SW 1271 (cell line): ENCODE measurements at regions not wholly inside any gene's neighbourhood (a gene's known extent, or its start where the extent isn't known, plus 50 kb on each side); places are given as distances from the start of the nearest gene placed in this dataset.

Source experiments
- DNase-seq, 2 experiments: peaks; one replicate each; lab custom pipeline; 2025; lab: John Stamatoyannopoulos, UW

GRCh38 chr7:25515633-25516275 is 287.5 kb upstream of the NPVF start:
- no peak for DNase-seq

GRCh38 chr7:25517906-25518305 is 289.6 kb upstream of the NPVF start:
- DNase-seq = no peak

DNA sequence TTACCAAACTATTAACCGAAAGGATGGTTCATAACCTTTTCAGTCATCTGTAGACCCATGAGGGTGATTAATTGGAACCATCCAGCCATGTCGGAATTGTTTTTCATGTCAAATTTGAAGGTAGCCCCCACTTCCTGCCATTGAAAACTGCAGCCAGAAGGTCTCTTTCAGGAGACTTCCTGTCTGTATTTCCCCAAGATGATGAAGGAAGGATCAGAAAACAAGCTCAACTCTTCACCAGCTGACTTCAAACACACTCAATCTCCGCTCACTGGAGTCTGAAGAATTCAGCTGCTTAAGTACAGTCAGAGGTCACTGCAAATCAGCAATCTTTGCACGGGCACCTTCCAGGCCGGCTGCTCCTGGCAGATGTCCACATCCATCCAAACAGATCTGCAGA is 291.7 kb upstream of the NPVF start:
- no peak for DNase-seq

GRCh38 chr7:25520516-25520915 is 292.2 kb upstream of the NPVF start:
- DNase-seq = no peak

DNA sequence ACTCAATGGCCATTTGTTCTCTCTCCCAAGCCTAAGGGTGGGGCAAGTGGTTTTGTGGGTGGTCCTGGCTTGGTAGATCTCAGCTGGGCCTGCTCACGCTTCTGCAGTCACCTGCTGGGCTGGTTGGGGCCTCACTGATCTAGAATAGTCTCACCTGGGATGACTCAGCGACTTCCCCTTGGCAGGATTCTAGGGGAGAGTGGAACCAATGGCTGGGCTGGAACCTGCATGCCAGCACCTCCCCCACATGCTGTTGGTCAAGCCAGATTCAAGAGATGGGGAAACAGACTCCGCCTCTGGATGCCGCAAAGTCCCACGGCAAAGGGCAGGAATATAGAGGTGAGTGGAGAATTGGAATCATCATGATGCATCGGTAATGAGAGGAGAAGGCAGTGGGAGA is 292.9 kb upstream of the NPVF start:
- DNase-seq = no peak

DNA sequence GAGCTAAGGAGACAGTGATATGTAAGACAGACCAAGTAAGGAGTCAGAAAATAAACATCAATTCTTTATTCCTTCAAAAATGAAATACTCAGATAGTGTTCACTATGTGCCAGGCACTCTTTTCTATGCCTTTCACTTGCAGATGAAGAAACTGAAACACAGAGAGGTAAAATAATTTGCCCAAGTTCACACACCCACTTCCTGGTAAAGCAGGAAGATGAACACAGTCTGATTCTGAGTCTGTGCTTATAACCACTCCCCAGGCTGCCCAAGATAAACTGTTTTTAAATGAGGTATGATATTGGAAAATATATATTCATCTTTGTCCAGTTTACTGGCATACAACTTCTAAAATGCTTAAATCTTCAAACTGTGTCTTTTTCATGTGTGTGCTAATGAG is 294.4 kb upstream of the NPVF start:
- no peak for DNase-seq

DNA sequence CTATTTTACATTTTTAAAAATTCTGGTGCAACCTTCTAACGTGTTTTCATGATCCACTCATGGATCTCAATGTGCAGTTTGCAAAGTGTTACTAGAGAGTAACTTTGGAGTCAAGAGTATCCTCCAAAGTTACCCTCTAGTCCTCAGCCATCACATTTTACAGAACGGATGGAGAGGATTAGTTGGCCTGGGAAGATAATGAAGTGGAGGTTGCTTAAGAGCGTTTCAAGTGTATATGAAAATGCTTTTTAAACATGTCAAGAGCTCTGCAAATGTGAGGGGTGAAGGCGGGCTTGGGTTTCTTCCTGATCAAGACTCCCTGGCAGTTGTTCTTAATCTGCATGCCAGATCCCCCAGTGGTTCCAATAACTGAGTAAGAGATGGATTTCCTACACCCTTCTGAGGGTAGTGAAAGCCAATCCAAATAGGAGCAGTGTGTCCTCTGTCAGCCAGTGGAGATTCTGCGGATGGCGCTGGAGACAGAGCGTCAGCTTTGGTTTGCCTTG is 299.4 kb upstream of the NPVF start:
- no peak for DNase-seq

DNA sequence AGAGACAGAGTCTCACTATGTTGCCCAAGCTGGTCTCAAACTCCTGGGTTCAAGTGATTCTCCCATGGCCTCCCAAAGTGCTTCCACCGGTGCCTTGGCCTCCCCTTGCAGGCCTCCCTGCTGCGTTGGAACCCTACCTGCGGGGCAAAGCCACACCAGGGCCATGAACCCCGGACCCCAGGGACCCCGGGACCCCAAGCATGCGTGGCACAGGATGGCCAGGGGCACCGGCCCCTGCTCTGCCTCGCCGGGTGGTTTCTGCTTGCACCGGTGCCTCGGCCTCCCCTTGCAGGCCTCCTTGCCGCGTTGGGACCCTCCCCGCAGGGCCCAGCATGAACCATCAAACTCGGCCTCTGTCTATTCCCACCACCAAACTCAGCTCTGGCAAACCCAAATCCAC is 301.0 kb upstream of the NPVF start:
- no peak for DNase-seq

GRCh38 chr7:25536851-25537250 is 308.6 kb upstream of the NPVF start:
- no peak for DNase-seq

DNA sequence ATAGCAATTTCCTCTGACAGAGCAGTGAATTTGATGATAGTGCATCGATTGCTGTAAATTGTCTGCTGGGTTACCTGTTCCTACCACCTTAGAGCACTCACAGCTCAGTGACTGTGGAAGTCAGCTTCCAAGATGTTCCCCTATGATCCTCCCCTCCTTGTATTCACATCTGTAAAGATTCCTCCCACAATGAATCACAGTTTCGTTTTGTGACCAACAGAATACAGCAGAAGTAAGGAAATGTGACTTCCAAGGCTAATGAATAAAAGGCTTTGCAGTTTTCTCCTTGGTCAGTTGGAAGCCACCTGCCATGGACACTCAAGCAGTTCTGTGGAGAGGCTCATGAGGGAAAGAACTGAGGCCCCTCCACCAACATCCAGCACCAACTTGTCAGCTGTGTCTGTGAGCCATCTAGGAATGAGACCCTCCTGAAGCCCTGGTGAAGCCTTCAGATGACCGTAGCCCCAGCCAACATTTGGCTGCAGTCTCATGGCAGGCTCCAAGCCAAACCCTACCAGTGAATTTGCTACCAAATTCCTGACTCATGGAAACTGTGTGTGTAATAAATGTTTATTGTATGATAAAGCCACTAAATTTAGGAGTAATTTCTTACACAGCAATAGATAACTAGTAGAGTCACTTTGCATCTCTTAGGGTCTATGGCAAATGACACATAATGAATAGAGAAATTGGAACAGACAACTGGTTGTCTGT is 309.5 kb upstream of the NPVF start:
- DNase-seq = no peak

- DNase-seq = no peak
Measured at GRCh38 chr7:25541094-25541821, 313.0 kb upstream of the NPVF start.

DNA sequence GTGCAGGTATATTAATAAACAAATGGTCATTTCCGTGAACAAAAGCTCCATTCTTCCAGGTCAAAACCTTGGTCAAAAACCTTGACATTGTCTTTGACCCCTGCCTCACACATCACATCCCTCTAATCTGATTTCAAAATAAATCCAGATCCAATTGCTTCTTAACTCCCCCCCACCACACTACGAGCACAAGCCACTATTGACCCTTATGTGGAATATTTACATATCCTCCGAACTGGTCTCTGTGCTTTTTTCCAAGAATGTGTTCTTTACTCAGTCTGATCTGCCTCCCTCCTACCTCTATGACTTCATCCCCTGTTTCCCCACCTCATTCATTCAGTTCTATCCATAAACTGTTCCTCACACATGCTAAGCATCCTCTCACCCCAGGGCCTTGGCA is 313.6 kb upstream of the NPVF start:
- DNase-seq = no peak

- DNase-seq = no peak
Measured at GRCh38 chr7:25543210-25543609, 314.9 kb upstream of the NPVF start.

DNA sequence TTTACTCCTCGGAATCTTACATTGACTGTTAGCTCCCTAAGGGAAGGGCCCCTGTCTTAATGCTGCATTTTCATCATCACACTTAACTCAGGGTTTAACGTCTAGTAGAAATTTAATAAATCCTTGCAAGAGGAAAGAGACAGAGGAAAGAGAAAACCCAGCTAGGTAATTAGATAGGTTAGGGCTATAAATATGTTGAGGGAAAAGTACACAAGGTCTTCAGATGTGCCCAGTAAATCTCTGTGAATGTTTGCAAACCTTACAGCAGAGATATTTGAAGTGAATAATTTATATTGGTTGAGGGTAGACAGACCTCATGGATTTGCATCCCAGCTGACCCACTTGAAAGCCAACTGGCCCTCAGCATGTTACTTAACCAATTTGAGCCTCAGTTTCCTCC is 315.5 kb upstream of the NPVF start:
- no peak for DNase-seq

DNA sequence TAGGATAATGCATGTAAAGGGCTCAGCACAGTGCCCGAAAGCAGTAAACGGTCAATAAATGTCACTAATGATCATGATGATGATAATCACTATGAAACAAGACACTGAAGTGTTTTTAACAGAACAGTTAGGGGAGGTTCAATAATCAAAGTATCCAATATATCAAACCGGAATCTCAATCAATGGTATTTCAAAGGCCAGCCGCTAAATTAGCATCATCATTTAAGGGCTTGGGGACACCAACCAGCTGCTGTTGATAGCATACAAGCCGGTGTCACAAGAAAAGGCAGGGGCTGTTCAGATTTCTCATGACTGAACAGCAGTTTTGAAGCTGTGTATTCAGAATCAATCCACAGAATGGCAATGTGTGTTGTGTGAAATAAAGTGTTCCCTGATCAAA is 316.0 kb upstream of the NPVF start:
- DNase-seq = no peak

GRCh38 chr7:25545124-25546008 is 317.1 kb upstream of the NPVF start:
- DNase-seq = no peak

GRCh38 chr7:25546306-25546705 is 318.0 kb upstream of the NPVF start:
- DNase-seq = no peak

- no peak for DNase-seq
Measured at GRCh38 chr7:25549271-25549921, 321.1 kb upstream of the NPVF start.

- DNase-seq = no peak
Measured at GRCh38 chr7:25550149-25550548, 321.9 kb upstream of the NPVF start.

GRCh38 chr7:25552998-25553397 is 324.7 kb upstream of the NPVF start:
- DNase-seq = no peak

- DNase-seq = no peak
Measured at GRCh38 chr7:25553580-25554291, 325.4 kb upstream of the NPVF start.
